ENCODE measurements at regions not wholly inside any gene's neighbourhood (a gene's known extent, or its start where the extent isn't known, plus 50 kb on each side); places are given as distances from the start of the nearest gene placed in this dataset.

DNA sequence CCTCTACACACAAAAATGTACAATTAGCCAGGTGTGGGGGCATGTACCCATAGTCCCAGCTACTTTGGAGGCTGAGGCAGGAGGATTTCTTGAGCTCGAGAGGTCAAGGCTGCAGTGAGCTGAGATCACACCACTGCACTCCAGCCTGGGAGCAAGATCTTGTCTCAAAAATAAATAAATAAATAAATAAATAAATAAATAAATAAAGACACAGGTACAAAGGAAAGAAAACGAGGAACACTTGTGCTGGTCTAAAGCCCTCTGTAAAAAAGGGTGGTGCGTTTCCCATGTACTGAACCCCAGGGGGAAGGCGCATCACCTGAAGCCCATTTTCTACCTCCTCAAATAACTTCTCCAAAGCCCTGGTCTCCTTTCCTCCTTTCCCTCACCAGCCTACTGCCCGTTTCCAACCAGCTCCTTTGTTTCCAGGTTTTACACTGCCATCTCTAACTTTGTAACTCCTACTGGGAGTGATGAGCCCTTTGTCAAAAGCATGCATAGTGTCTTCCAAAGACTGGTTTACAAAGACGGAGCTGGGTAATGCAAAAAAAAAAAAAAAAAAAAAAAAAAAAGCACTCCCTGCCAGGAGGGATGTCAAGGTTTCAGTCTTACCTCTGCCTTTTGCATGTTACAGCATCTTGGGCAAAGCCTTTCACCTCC, 81.5 kb upstream of the SOX4 start:
- no peak for DNase-seq (ENCODE audit: low read depth in 1 of 2, low spot score in 1 of 2)

DNA sequence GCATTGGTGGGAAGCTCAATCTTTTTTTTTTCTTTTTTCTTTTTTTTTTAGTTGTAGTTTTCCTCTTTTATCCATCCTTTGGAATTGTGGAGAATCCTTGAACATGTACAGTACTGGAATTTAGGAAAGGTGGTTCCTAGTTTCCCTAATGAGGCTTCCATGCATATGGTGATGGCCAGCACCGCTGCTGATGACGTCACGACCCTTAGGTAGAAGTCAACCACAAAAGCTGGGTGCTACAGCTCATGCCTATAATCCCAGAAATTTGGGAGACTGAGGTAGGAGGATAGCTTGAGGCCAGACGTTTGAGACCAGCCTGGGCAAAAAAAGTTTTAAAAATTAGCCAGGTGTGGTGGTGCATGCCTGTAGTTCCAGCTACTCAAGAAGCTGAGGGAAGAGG, 79.3 kb upstream of the SOX4 start:
- DNase-seq (ENCODE audit: low read depth in 1 of 2, low spot score in 1 of 2) = no peak

GRCh38 chr6:21518317-21518716, 75.2 kb upstream of the SOX4 start:
- DNase-seq (ENCODE audit: low read depth in 1 of 2, low spot score in 1 of 2) = no peak

DNA sequence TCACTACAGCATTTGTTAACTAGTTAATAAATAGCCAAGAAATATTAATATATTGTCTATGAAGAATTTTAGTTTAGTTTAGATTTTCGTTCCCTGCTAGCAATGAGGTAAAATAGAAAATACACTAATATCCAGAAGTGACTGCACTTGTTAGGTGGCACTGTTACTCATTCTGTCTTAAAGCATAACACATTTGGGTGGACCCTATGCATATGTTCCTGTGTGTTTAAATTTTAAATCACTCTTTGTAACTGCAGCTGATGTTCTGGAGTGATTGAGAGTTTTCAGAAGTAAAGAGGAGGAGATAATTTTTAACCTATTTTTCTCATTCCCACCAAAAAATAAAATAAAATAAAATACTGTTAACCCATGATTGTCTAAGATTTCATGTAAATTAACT, 73.9 kb upstream of the SOX4 start:
- no peak for DNase-seq (ENCODE audit: low read depth in 1 of 2, low spot score in 1 of 2)

GRCh38 chr6:21521276-21521675, 72.3 kb upstream of the SOX4 start:
- no peak for DNase-seq (ENCODE audit: low read depth in 1 of 2, low spot score in 1 of 2)

- no peak for DNase-seq (ENCODE audit: low read depth in 1 of 2, low spot score in 1 of 2)
These were observed 71.3 kb upstream of the SOX4 start for GRCh38 chr6:21522143-21522747.

GRCh38 chr6:21522797-21523456, 70.6 kb upstream of the SOX4 start:
- no peak for DNase-seq (ENCODE audit: low read depth in 1 of 2, low spot score in 1 of 2)

DNA sequence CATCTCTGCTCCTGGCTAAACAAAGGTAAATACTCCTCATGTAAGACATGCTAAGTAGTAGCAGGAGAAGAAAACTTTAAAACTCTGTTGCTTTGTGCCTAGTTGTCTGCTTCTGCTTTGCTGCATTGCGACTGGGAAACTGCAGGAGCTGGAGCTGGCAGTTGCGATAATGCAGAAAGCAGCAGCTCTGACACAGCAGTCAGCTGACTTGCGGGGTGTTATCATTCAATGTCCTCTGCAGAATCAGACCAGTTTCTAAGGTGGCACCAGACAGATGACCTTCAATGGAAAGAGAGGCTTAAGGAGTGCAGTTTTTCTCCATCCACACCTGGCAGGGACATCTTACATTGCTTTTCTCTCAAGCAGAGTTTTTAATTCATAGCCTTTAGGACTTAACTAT, 69.9 kb upstream of the SOX4 start:
- DNase-seq (ENCODE audit: low read depth in 1 of 2, low spot score in 1 of 2) = no peak

DNA sequence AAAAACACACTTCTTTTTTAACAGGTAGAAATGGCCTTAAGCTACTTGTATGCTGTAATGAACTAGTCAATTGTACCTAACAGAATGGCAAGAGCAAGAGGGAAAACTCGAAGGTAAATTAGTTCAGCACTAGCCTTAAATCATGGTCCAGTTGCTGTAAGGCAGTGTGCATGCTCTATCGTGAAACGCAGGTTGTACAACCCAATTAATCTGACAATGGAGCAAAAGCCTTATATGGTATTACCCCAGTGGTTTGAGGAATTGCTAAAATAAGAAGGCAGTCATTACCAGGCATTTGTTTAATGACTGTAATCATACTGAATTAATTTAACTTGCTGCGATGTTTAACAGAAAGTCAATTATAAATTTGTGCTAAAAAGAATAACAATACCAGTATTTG, 69.3 kb upstream of the SOX4 start:
- DNase-seq (ENCODE audit: low read depth in 1 of 2, low spot score in 1 of 2) = no peak

DNA sequence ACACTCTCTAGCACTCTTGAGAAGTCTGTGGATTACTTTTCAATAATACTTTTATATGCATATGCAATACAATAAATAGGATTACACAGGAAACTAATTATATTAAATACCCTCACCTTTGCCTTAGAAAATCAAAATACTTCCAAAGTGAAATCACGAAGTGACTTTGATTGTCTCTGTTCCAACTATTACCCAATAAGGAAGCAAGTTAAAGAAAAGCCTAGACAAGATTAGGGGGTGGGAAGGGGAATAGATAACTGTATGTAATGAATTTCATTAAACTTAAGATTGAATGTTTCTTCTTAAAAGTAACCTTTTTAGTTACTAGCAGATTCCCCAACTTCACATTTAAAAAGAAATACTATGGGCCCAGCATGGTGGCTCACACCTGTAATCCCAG, 66.6 kb upstream of the SOX4 start:
- DNase-seq (ENCODE audit: low read depth in 1 of 2, low spot score in 1 of 2) = no peak

DNA sequence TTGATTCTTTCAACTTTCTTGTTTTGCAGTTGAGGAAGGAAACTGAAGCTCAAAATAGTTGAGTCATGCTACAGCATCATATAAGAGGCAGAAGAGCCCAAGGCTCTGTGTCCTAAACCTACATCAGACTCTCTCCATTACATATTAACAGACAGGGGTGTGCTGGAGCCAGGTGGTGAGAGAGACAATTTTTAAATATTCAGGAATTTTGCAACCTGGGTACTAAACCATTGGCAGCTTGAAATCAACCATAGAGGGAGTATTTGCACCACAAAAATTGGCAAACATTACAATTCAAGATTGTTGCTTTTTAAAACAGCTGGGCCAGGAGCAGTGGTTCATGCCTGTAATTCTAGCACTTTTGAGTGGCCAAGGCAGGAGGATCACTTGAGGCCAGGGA, 65.8 kb upstream of the SOX4 start:
- no peak for DNase-seq (ENCODE audit: low read depth in 1 of 2, low spot score in 1 of 2)

DNA sequence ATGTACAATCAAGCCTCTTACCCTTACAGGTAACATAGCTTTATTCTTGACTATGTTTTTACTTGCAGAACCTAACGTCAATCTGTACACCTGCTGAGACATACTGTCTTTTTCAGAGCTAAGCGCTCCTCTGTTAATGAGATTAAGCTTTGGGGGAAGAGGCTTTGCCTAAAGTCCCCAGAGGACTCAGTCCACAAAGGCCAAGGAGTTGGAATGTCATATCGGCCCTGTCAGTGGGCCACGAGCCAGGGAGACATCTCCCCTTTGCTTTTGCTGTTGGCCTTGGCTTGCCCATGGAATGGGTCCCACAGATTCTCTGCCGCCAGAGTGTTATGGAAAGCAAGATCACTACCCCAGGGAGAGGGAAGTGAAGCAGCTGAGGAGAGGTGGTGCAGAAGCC, 64.1 kb upstream of the SOX4 start:
- no peak for DNase-seq (ENCODE audit: low read depth in 1 of 2, low spot score in 1 of 2)

GRCh38 chr6:21531393-21531792, 62.2 kb upstream of the SOX4 start:
- no peak for DNase-seq (ENCODE audit: low read depth in 1 of 2, low spot score in 1 of 2)

DNA sequence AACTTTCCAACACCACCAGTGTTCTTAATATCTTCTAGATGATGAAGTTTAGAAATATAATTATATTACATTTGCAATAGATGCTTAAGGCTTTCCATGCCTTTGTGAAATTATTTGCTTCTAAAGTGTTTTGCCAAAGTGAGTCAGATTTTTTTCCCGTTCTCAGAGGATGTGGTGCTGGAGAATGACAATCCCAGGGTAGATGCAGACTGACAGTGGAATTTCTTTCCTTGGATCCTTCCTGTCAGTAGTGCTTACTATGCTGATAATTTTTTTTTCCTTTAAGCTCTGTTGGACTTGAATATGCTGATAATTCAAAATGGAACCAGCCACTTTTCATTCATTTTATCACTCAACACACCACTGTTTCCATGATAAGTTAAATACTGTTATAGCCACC, 59.9 kb upstream of the SOX4 start:
- no peak for DNase-seq (ENCODE audit: low read depth in 1 of 2, low spot score in 1 of 2)

DNA sequence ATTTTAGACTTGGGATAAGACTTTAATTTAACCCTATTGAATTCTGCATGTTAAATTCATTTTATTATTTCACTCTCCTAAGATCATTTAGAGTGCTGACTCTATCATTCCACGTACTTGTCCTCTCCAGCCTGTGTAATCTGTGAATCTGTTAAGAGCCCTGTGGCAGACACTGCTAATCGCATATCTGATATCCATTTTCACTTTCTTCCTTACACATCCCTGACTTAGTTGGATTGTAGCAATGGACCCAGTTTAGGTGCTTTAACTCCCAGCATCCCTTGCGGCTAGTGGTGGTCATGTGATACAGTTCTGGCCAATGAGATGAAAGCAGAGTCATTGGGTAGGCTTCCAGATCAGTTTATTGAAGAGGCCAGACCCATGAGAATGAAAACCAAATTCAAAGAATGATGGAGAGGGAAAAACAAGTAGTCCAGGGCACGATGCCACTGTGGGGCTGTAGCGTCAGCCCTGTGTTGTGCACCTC, 57.2 kb upstream of the SOX4 start:
- DNase-seq (ENCODE audit: low read depth in 1 of 2, low spot score in 1 of 2) = no peak

GRCh38 chr6:21537637-21538036, 55.9 kb upstream of the SOX4 start:
- no peak for DNase-seq (ENCODE audit: low read depth in 1 of 2, low spot score in 1 of 2)

DNA sequence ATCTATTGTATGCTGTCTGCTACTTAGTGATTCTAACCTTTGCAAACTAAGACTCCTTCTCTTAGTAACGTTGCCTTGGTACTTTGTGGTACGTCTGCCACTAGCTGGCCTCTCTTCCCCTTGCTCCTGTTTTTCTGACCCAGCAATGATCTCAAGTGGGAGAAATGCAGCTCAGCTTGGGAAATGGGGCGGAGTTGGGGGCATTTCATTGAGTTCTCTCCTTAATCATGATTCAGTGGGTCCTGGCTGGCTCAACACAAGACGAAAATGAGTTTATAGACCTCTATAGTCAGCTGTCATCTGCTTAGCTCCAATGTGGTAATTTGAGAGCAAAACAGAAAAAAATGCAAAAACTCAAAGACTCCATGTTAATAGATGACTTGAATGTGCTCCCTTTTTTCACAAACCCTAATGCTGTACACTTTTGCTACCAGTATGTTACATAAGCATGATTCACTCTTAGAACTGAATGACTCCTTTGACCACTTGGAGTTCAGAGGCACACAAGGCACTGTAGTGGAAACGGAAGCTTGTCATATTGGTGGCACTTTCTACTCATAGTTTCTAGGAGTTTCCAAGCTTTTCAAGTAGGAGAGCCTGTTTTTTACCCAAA, 55.3 kb upstream of the SOX4 start:
- DNase-seq (ENCODE audit: low read depth in 1 of 2, low spot score in 1 of 2) = no peak

- no peak for DNase-seq (ENCODE audit: low read depth in 1 of 2, low spot score in 1 of 2)
These were observed 53.9 kb upstream of the SOX4 start for GRCh38 chr6:21539621-21540100.

Data from activated CD4-positive, alpha-beta T cell treated with anti-CD3 and anti-CD28 coated beads, Interleukin-2, amount 50 U/mL, for 24 hours (primary cell).